Left colon (tissue), 2 donors: ENCODE measurements at regions not wholly inside any gene's neighbourhood (a gene's known extent, or its start where the extent isn't known, plus 50 kb on each side); places are given as distances from the start of the nearest gene placed in this dataset.

Experiments
- ATAC-seq: fragments of 200-7000 bp; cut with Tn5 transposase; one replicate; pipeline ENCODE4 v1.9.1; 2020; ENCODE audit warnings: mild to moderate bottlenecking, moderate library complexity
- DNase-seq, 2 donors: peaks; one replicate each; pipeline ENCODE4 v3.0.0-alpha.2; 2020
- intact Hi-C, 2 donors: fragments of 100-400 bp; cut with DNase I in 1 of 2; cut with micrococcal nuclease in 1 of 2; formaldehyde crosslinking; loops; one replicate each; pipeline versions ENCODE4 v1.11.2 to v1.14.0; 2022; cut with DNase I, micrococcal nuclease
- donor health status: DM: no; HTN: no; CAD: no.
- donor health status: DM: yes; HTN: yes; CAD: no.

GRCh38 chr2:22798386-22798785 is 586.6 kb upstream of the KLHL29 start:
- no peak for ATAC-seq

GRCh38 chr2:22800412-22800811 is 584.6 kb upstream of the KLHL29 start:
- intact Hi-C loops, result no loop called here
- DNase-seq (no peak), ATAC-seq (no peak)

More at GRCh38 chr2:22798386-22798785, 586.6 kb upstream of the KLHL29 start:
- intact Hi-C loops, result no loop called here
- DNase-seq, result no peak

GRCh38 chr2:22801071-22801470 is 583.9 kb upstream of the KLHL29 start:
- no peak for DNase-seq
- intact Hi-C loops, result no loop called here
- ATAC-seq, result no peak

- DNase-seq, result no peak
- intact Hi-C loops, result no loop called here
- ATAC-seq, result no peak
Measured at GRCh38 chr2:22801970-22802369, 583.0 kb upstream of the KLHL29 start.

- no peak for ATAC-seq
Measured at GRCh38 chr2:22807872-22808271, 577.1 kb upstream of the KLHL29 start.

GRCh38 chr2:22810602-22811001 is 574.4 kb upstream of the KLHL29 start:
- ATAC-seq (no peak), DNase-seq (no peak)
- intact Hi-C loops, result no loop called here

More at GRCh38 chr2:22807872-22808271, 577.1 kb upstream of the KLHL29 start:
- DNase-seq, result no peak
- intact Hi-C loops, result no loop called here

GRCh38 chr2:22812065-22812680 is 572.8 kb upstream of the KLHL29 start:
- intact Hi-C loops, result no loop called here
- ATAC-seq, result no peak

GRCh38 chr2:22817197-22817596 is 567.8 kb upstream of the KLHL29 start:
- ATAC-seq (no peak), DNase-seq (no peak)
- intact Hi-C loops, result no loop called here

More at GRCh38 chr2:22812065-22812680, 572.8 kb upstream of the KLHL29 start:
- no peak for DNase-seq

- no peak for ATAC-seq
- DNase-seq, result no peak
- intact Hi-C loops, result no loop called here
Measured at GRCh38 chr2:22821458-22821857, 563.5 kb upstream of the KLHL29 start.

- DNase-seq (no peak), ATAC-seq (no peak)
- intact Hi-C loops, result no loop called here
Measured at GRCh38 chr2:22822835-22823234, 562.1 kb upstream of the KLHL29 start.

- intact Hi-C loops, result no loop called here
- no peak for ATAC-seq
- DNase-seq, result no peak
Measured at GRCh38 chr2:22824618-22825017, 560.4 kb upstream of the KLHL29 start.

- ATAC-seq (no peak), DNase-seq (no peak)
- intact Hi-C loops, result no loop called here
Measured at GRCh38 chr2:22826703-22827102, 558.3 kb upstream of the KLHL29 start.

GRCh38 chr2:22829791-22830190 is 555.2 kb upstream of the KLHL29 start:
- DNase-seq (no peak), ATAC-seq (no peak)
- intact Hi-C loops, result no loop called here

GRCh38 chr2:22832196-22832595 is 552.8 kb upstream of the KLHL29 start:
- DNase-seq, result no peak
- no peak for ATAC-seq
- intact Hi-C loops, result no loop called here

- ATAC-seq (no peak), DNase-seq (no peak)
- intact Hi-C loops, result no loop called here
Measured at GRCh38 chr2:22838461-22838860, 546.5 kb upstream of the KLHL29 start.

GRCh38 chr2:22842205-22842869 is 542.6 kb upstream of the KLHL29 start:
- DNase-seq (no peak), ATAC-seq (no peak)
- intact Hi-C loops, result no loop called here

GRCh38 chr2:22843919-22844537 is 541.0 kb upstream of the KLHL29 start:
- no peak for ATAC-seq
- no peak for DNase-seq

GRCh38 chr2:22850310-22850709 is 534.7 kb upstream of the KLHL29 start:
- no peak for ATAC-seq
- intact Hi-C loops, result no loop called here

More at GRCh38 chr2:22843919-22844537, 541.0 kb upstream of the KLHL29 start:
- intact Hi-C loops, result no loop called here

GRCh38 chr2:22854588-22854987 is 530.4 kb upstream of the KLHL29 start:
- ATAC-seq (no peak), DNase-seq (no peak)
- intact Hi-C loops, result no loop called here

More at GRCh38 chr2:22850310-22850709, 534.7 kb upstream of the KLHL29 start:
- no peak for DNase-seq

GRCh38 chr2:22855081-22855480 is 529.9 kb upstream of the KLHL29 start:
- no peak for DNase-seq
- ATAC-seq, result no peak
- intact Hi-C loops, result no loop called here
